Spinal cord (tissue), 10 donors: ENCODE measurements at regions not wholly inside any gene's neighbourhood (a gene's known extent, or its start where the extent isn't known, plus 50 kb on each side); places are given as distances from the start of the nearest gene placed in this dataset. TPM values are rescaled to one million over a fixed set of nuclear protein-coding genes. Genes with fewer than 3 reads are reported as not detected.
A peak's percentile ranks its signal among the peaks of the same experiment; 100 is the strongest.
"Not testable (repeated sequence)": the region's sequence is repeated elsewhere in the genome, so short reads cannot be mapped to it uniquely, and the experiment has no call there.

Experiments used
- DNase-seq, 6 donors: peaks; one replicate each; pipeline versions ENCODE4 v3.0.0 to v3.0.0-alpha.2; 2013 to 2015; ENCODE audit warnings: low spot score in 6 of 6, low read depth in 4 of 6
- H3K27ac ChIP-seq: one replicate; pipeline ENCODE4 v1.5.1; 2013; ENCODE audit warnings: low read depth, low read length, control low read depth
- H3K27me3 ChIP-seq: one replicate; pipeline ENCODE4 v1.6.1; 2013; ENCODE audit warnings: low read length; ENCODE audit not compliant: control insufficient read depth, insufficient read depth
- H3K36me3 ChIP-seq: one replicate; pipeline ENCODE4 v1.6.1; 2013; ENCODE audit warnings: low read length; ENCODE audit not compliant: control insufficient read depth, insufficient read depth
- H3K4me1 ChIP-seq: one replicate; pipeline ENCODE4 v1.6.1; 2013; ENCODE audit warnings: low read length; ENCODE audit not compliant: control insufficient read depth, insufficient read depth
- H3K4me3 ChIP-seq: one replicate; pipeline ENCODE4 v1.5.1; 2013; ENCODE audit warnings: low read depth, low read length, control low read depth
- H3K9me3 ChIP-seq: one replicate; pipeline ENCODE4 v1.6.1; 2013; ENCODE audit warnings: low read length; ENCODE audit not compliant: control insufficient read depth, insufficient read depth
- WGBS: methylation state at CpG from one replicate; pipeline ENCODE4 v1.1.5; 2013; ENCODE audit warnings: missing lambda C conversion rate; ENCODE audit not compliant: insufficient coverage; 5-methylcytosine and 5-hydroxymethylcytosine counted together
- small RNA-seq: library from RNA; depleted of rRNA; stranded (forward); fragments of <200 nt; gene quantifications from one replicate; pipeline ENCODE3, GENCODE V24; 2014; ENCODE audit warnings: low replicate concordance
- donor health status: healthy.

DNA sequence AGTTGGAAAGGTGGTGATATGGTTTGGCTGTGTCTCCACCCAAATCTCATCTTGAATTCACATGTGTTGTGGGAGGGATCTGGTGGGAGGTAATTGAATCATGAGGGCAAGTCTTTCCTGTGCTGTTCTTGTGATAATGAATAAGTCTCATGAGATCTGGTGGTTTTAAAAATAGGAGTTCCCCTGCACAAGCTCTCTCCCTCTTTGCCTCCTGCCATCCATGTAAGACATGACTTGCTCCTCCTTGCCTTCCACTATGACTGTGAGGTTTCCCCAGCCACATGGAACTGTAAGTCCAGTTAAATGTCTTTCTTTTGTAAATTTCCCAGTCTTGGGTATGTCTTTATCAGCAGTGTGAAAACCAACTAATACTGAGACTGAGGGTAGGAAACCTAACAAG is 60.5 kb upstream of the AK4 start:
- H3K36me3 ChIP-seq, H3K4me3 ChIP-seq, DNase-seq, H3K9me3 ChIP-seq, H3K27me3 ChIP-seq, H3K4me1 ChIP-seq, H3K27ac ChIP-seq: not testable (repeated sequence)

DNA sequence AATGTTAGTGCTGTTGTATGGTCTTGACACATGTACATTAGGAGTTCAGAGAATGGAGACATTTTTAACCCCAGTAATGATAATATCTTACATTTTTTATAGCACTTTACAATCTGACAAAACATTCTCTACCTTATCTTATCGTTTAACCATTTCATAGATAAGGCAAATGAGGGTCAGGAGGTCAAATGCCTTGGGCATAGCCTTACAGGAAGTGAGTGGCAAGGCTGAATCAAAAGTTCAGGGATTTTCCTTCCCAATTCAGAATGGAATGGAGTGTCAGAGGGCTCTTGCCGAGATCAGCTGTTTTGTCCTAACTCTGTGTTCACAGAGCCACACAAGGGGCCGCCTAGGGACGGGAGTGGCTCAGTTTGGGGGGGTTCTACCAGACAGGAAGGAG is 57.6 kb upstream of the AK4 start:
- H3K27ac ChIP-seq: no peak overlapping the region
- no peaks in the 10 kb centered on the region for H3K36me3 ChIP-seq
- no CpG with 5 or more reads among the region's 4 CpGs for WGBS
- H3K27me3 ChIP-seq: no peaks in the 10 kb centered on the region
- no peak overlapping the region for H3K4me3 ChIP-seq
- no peak for DNase-seq
- H3K9me3 ChIP-seq: peaks cover 5% of the 10 kb centered on the region
- no peaks in the 10 kb centered on the region for H3K4me1 ChIP-seq

DNA sequence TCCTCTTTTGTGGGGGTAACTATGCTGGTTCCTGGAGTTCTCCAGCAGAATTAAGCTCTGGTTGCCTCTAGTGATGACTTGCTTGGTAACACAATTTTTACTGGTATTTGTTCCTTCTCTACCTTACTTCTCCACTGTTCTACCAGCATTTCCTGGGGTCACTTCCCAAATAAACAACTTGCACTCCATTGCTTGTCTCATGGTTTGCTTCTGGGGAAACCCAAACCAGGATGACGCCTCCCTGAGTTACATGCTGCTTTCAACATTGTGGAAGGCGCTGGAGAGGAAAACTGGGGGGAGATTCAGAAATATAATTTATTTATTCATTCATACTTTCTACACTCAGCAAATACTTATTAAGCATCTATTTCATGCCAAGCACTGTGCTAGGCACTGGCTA is 55.3 kb upstream of the AK4 start:
- no peaks in the 10 kb centered on the region for H3K27me3 ChIP-seq
- no CpG with 5 or more reads among the region's 2 CpGs for WGBS
- no peak for DNase-seq
- no peak overlapping the region for H3K27ac ChIP-seq
- no peaks in the 10 kb centered on the region for H3K36me3 ChIP-seq
- no peak overlapping the region for H3K4me3 ChIP-seq
- H3K9me3 ChIP-seq: peaks cover 5% of the 10 kb centered on the region
- H3K4me1 ChIP-seq: no peaks in the 10 kb centered on the region

DNA sequence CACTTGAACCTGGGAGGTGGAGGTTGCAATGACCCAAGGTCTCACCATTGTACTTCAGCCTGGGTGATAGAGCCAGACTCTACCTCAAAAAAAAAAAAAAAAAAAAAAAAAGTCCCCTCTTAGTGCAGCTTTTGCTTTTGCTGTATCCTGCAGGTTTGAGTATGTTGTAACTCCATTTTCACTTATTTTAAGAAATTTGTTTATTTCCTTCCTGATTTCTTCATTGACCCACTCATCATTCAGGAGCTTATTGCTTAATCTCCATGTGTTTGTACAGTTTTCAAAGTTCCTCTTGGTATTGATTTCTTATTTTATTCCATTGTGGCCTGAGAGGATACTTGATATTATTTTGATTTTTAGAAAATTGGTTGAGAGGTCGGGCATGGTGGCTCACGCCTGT is 50.9 kb upstream of the AK4 start:
- Histone ChIP-seq H3K9me3 (peaks cover 5% of the 10 kb centered on the region), H3K36me3 (no peaks in the 10 kb centered on the region), H3K4me3 (no peak overlapping the region), H3K27ac (no peak overlapping the region), H3K4me1 (no peaks in the 10 kb centered on the region), H3K27me3 (no peaks in the 10 kb centered on the region)
- DNase-seq: no peak
- no CpG with 5 or more reads among the region's 2 CpGs for WGBS

Small RNAs in the stretch of these regions (small RNA-seq; reads per million reads assigned to genes)
- gene MIR101-1: 2.9 reads per million, percentile 92 among the genes with 10 or more reads in this experiment
- gene MIR3671: not detected
- gene MRPS21P1: not detected
- gene RNU6-1176P: not detected
